Spleen (tissue), 7 donors: ENCODE measurements at regions not wholly inside any gene's neighbourhood (a gene's known extent, or its start where the extent isn't known, plus 50 kb on each side); places are given as distances from the start of the nearest gene placed in this dataset.

Experiments used
- POLR2A ChIP-seq, 3 donors: fragments of 450-650 bp; IDR thresholded peaks; one replicate each; pipeline ENCODE4 v1.5.1; 2017; ENCODE audit warnings: antibody characterized with exemption in 3 of 3, mild to moderate bottlenecking in 1 of 3
- POLR2AphosphoS5 ChIP-seq, 3 donors: sonication (generic); formaldehyde crosslinking; IDR thresholded peaks; one replicate each; pipeline ENCODE4 v1.5.1; 2017; ENCODE audit warnings: antibody characterized with exemption in 3 of 3
- TF ChIP-seq, protein P1 (sequence below), 11 experiments: fragments of 200-600 bp in 7 of 11; fragments of 450-650 bp in 4 of 11; sonication (generic) in 4 of 11; IDR thresholded peaks in 8 of 11; conservative IDR thresholded peaks in 3 of 11; 1 replicate in 7 of 11; 2 replicates in 4 of 11; pipeline versions ENCODE4 v1.4.0 to v1.8.0; 2016 to 2021; ENCODE audit warnings: antibody characterized with exemption in 11 of 11, inconsistent platforms in 4 of 11, mild to moderate bottlenecking in 1 of 11
- donor health status: DM: no; HTN: no; CAD: no; lungs with moderate emphysema.
- donor health status: DM: no; HTN: no; CAD: no.
- donor health status: DM: no; HTN: no; CAD: no.

DNA sequence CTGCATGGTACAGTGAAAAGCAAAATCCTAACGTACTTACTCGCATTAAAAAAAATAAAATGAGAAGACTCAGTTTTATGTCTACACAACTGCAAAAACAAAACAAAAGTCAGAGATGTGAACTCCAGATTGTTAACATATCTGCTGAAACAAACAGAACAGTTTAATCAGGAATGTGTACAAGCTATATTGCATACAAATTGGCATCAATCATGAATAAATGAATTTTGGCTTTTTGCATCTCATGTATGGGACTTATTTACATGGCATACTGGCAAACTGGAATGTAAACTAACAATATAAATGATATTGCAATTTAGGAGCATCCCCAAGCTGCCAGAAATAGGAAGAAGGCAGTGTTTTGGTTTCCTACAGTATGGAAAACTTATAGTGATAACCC, 79.6 kb upstream of the NSMCE3 start:
- TF ChIP-seq, protein P1, sequence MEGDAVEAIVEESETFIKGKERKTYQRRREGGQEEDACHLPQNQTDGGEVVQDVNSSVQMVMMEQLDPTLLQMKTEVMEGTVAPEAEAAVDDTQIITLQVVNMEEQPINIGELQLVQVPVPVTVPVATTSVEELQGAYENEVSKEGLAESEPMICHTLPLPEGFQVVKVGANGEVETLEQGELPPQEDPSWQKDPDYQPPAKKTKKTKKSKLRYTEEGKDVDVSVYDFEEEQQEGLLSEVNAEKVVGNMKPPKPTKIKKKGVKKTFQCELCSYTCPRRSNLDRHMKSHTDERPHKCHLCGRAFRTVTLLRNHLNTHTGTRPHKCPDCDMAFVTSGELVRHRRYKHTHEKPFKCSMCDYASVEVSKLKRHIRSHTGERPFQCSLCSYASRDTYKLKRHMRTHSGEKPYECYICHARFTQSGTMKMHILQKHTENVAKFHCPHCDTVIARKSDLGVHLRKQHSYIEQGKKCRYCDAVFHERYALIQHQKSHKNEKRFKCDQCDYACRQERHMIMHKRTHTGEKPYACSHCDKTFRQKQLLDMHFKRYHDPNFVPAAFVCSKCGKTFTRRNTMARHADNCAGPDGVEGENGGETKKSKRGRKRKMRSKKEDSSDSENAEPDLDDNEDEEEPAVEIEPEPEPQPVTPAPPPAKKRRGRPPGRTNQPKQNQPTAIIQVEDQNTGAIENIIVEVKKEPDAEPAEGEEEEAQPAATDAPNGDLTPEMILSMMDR (IDR thresholded peaks at IDR 0.05 in 8 of 11, conservative IDR thresholded peaks at IDR 0.05 in 3 of 11) = no peak
- TF ChIP-seq POLR2AphosphoS5 (IDR thresholded peaks at IDR 0.05) (no peak), POLR2A (IDR thresholded peaks at IDR 0.05) (no peak)
